B cell (primary cell): ENCODE measurements at regions not wholly inside any gene's neighbourhood (a gene's known extent, or its start where the extent isn't known, plus 50 kb on each side); places are given as distances from the start of the nearest gene placed in this dataset.

Experiments
- ATAC-seq: fragments of 200-7000 bp; cut with Tn5 transposase; one replicate; pipeline ENCODE4 v1.10.0; 2021; ENCODE audit warnings: low read depth, mild to moderate bottlenecking, moderate number of reproducible peaks, moderate library complexity
- CTCF ChIA-PET: fragments of 350-600 bp; sonication (Branson Sonifier 250); formaldehyde crosslinking; loops from one replicate; lab custom pipeline; 2021; ENCODE audit warnings: antibody characterized with exemption, inconsistent platforms; lab: Charles Lee
- POLR2A ChIA-PET: fragments of 350-600 bp; sonication (Branson Sonifier 250); formaldehyde crosslinking; loops from one replicate; lab custom pipeline; 2021; ENCODE audit warnings: antibody characterized with exemption; lab: Charles Lee
- DNase-seq: peaks from one replicate; pipeline ENCODE4 v3.0.0; 2013
- H2AFZ ChIP-seq: 2 replicates; pipeline ENCODE4 v1.6.1; 2012; ENCODE audit warnings: mild to moderate bottlenecking, low read depth, low read length; ENCODE audit not compliant: insufficient read depth, poor library complexity, severe bottlenecking
- H3K27ac ChIP-seq, 2 donors: 1 replicate in 1 of 2; 2 replicates in 1 of 2; pipeline ENCODE4 v1.5.1; 2012 to 2013; ENCODE audit warnings: low read length in 2 of 2, mild to moderate bottlenecking in 2 of 2, moderate library complexity in 1 of 2
- H3K27me3 ChIP-seq, 4 experiments: fragments of 200-600 bp in 1 of 4; sonication (generic) in 1 of 4; replicated peaks in 1 of 4; 1 replicate in 2 of 4; 2 replicates in 2 of 4; pipeline versions ENCODE4 v1.6.1 to v1.7.0; 2013 to 2016; ENCODE audit warnings: low read length in 3 of 4, mild to moderate bottlenecking in 2 of 4, mixed read lengths in 1 of 4, moderate library complexity in 1 of 4; ENCODE audit not compliant: insufficient read depth in 4 of 4, control insufficient read depth in 3 of 4; ENCODE audit errors: control extremely low read depth in 1 of 4
- H3K36me3 ChIP-seq, 2 experiments: replicated peaks in 1 of 2; 1 replicate in 1 of 2; 2 replicates in 1 of 2; pipeline versions ENCODE4 v1.6.1 to v1.7.1; 2013; ENCODE audit warnings: low read length in 1 of 2; ENCODE audit not compliant: insufficient read depth in 2 of 2, control insufficient read depth in 1 of 2; ENCODE audit errors: control extremely low read depth in 1 of 2, extremely low read depth in 1 of 2
- H3K4me1 ChIP-seq, 2 donors: fragments of 200-600 bp in 1 of 2; sonication (generic) in 1 of 2; 1 replicate in 1 of 2; 2 replicates in 1 of 2; pipeline versions ENCODE4 v1.5.1 to v1.6.1; 2013 to 2017; ENCODE audit warnings: low read length in 2 of 2; ENCODE audit not compliant: control insufficient read depth in 2 of 2, insufficient read depth in 2 of 2
- H3K4me2 ChIP-seq: replicated peaks from 2 replicates; pipeline ENCODE3; 2012; ENCODE audit warnings: mild to moderate bottlenecking, low read depth, low read length; ENCODE audit not compliant: poor library complexity, severe bottlenecking
- H3K4me3 ChIP-seq, 5 experiments: fragments of 200-600 bp in 1 of 5; sonication (generic) in 1 of 5; 1 replicate in 3 of 5; 2 replicates in 2 of 5; pipeline versions ENCODE4 v1.5.1 to v1.7.0; 2011 to 2016; ENCODE audit warnings: low read length in 4 of 5, mild to moderate bottlenecking in 4 of 5, low read depth in 2 of 5, control low read depth in 1 of 5, moderate library complexity in 1 of 5; ENCODE audit not compliant: insufficient read depth in 1 of 5; ENCODE audit errors: control extremely low read depth in 1 of 5, extremely low read depth in 1 of 5
- H3K79me2 ChIP-seq: fragments of 200-600 bp; sonication (generic); one replicate; pipeline ENCODE4 v1.6.0; 2016; ENCODE audit warnings: low read length; ENCODE audit not compliant: control insufficient read depth, insufficient read depth
- H3K9ac ChIP-seq: fragments of 200-600 bp; sonication (generic); 2 replicates; pipeline ENCODE4 v1.6.1; 2017; ENCODE audit warnings: mild to moderate bottlenecking, low read length, moderate library complexity
- H3K9me3 ChIP-seq, 3 donors: one replicate each; pipeline versions ENCODE4 v1.6.1 to v1.7.1; 2013; ENCODE audit warnings: low read length in 2 of 3; ENCODE audit not compliant: control insufficient read depth in 2 of 3, insufficient read depth in 1 of 3; ENCODE audit errors: control extremely low read depth in 1 of 3
- H4K20me1 ChIP-seq: 2 replicates; pipeline ENCODE4 v1.6.0; 2012; ENCODE audit warnings: mild to moderate bottlenecking, low read length; ENCODE audit not compliant: insufficient read depth, control insufficient read depth, poor library complexity, severe bottlenecking
- H3K27ac Mint-ChIP-seq: one replicate; pipeline ENCODE4 v1.8.0; 2021; ENCODE audit warnings: mixed read lengths
- H3K27me3 Mint-ChIP-seq: one replicate; pipeline ENCODE4 v1.8.0; 2021; ENCODE audit warnings: mixed read lengths
- H3K4me1 Mint-ChIP-seq: one replicate; pipeline ENCODE4 v1.8.0; 2021; ENCODE audit warnings: mixed read lengths
- H3K4me3 Mint-ChIP-seq: one replicate; pipeline ENCODE4 v1.8.0; 2021; ENCODE audit warnings: mixed read lengths
- H3K9me3 Mint-ChIP-seq: one replicate; pipeline ENCODE4 v1.8.0; 2022; ENCODE audit warnings: mixed read lengths; ENCODE audit not compliant: insufficient read depth
- EZH2 ChIP-seq: IDR thresholded peaks from 2 replicates; pipeline ENCODE4 v1.6.1; 2012; ENCODE audit warnings: borderline replicate concordance, low read depth, mild to moderate bottlenecking, moderate library complexity, low read length; ENCODE audit not compliant: insufficient read depth, poor library complexity, severe bottlenecking
- WGBS: methylation state at CpG from one replicate; pipeline ENCODE4 v1.1.5; 2013; ENCODE audit warnings: missing lambda C conversion rate; ENCODE audit not compliant: insufficient coverage; 5-methylcytosine and 5-hydroxymethylcytosine counted together
- intact Hi-C: fragments of 100-400 bp; cut with micrococcal nuclease; formaldehyde crosslinking; loops from one replicate; pipeline ENCODE4 v1.10.0; 2022
- TF ChIP-seq, protein P1 (sequence below): fragments of 200-600 bp; IDR thresholded peaks from one replicate; pipeline ENCODE4 v1.8.0; 2022; ENCODE audit warnings: antibody characterized with exemption, mild to moderate bottlenecking

DNA sequence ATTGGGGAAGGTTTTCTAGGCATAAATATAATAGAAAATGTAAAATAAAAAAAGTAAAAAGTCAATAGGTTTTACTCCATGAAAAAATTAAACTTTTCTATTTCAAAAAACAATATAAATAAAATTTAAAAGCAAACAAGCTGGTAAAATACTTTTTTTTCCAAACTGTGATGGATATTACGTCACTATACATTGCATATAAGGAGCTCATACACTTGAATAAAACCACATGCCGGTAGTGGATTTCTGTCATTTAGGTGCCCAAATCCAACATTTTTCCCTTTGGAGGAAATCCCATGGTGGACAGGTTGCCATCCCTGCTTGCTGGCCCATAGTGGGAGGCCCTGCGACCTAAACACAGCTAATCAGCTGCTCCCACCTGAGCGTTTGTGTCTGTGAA, 289.4 kb upstream of the HNRNPA3 start:
- WGBS: 96% methylated on average over 4 of the region's 4 CpGs
- Mint-ChIP-seq H3K4me1 (no peaks in the 10 kb centered on the region), H3K27ac (no peak overlapping the region), H3K4me3 (no peak overlapping the region), H3K27me3 (no peaks in the 10 kb centered on the region), H3K9me3 (no peaks in the 10 kb centered on the region)
- H2AFZ ChIP-seq: no peak overlapping the region
- H4K20me1 ChIP-seq: no peaks in the 10 kb centered on the region
- ATAC-seq: no peak
- DNase-seq: no peak
- no peaks in the 10 kb centered on the region for H3K79me2 ChIP-seq
- no peak overlapping the region for H3K9ac ChIP-seq
- H3K27me3 ChIP-seq: no peaks in the 10 kb centered on the region
- TF ChIP-seq, protein P1, sequence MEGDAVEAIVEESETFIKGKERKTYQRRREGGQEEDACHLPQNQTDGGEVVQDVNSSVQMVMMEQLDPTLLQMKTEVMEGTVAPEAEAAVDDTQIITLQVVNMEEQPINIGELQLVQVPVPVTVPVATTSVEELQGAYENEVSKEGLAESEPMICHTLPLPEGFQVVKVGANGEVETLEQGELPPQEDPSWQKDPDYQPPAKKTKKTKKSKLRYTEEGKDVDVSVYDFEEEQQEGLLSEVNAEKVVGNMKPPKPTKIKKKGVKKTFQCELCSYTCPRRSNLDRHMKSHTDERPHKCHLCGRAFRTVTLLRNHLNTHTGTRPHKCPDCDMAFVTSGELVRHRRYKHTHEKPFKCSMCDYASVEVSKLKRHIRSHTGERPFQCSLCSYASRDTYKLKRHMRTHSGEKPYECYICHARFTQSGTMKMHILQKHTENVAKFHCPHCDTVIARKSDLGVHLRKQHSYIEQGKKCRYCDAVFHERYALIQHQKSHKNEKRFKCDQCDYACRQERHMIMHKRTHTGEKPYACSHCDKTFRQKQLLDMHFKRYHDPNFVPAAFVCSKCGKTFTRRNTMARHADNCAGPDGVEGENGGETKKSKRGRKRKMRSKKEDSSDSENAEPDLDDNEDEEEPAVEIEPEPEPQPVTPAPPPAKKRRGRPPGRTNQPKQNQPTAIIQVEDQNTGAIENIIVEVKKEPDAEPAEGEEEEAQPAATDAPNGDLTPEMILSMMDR: no peak
- no peak for TF ChIP-seq EZH2
- H3K9me3 ChIP-seq: no peaks in the 10 kb centered on the region
- no peak overlapping the region for H3K4me2 ChIP-seq
- H3K27ac ChIP-seq: no peak overlapping the region
- CTCF ChIA-PET: no interaction called here
- intact Hi-C loops: no loop called here
- POLR2A ChIA-PET: no interaction called here
- H3K36me3 ChIP-seq: no peaks in the 10 kb centered on the region
- H3K4me3 ChIP-seq: no peak overlapping the region
- H3K4me1 ChIP-seq: no peaks in the 10 kb centered on the region

DNA sequence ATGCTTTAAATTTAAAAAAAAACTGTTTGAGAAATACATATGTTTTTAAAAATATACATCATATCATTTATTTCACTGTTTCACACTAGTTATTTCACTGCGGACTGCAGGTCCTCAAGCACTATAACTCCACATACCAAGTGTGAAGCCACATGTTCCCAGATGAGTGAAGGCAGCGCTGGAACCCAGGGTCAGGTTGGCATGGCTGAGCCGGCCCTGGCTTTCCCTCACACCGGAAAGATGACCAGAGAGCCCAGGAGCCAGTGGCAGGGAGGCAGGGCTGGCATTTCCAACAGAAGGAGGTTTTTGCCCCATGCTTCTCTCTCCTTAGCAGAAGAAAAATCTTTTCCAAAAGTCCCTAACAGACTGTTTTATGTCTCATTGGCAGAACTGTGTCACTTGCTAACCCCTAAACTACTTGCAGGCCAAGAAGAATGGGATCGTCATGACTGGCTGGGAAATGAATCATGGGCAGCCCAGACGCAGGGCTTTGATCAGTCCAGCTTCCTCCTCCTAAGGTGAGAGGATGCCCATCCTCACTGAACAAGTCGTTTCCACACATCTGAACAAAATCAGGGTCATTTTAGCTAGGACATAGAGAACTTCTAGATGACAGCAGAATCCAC, 287.6 kb upstream of the HNRNPA3 start:
- TF ChIP-seq, protein P1: no peak
- no peak for TF ChIP-seq EZH2
- intact Hi-C loops: no loop called here
- Histone ChIP-seq H3K9me3 (no peaks in the 10 kb centered on the region), H3K27ac (no peak overlapping the region), H3K4me2 (no peak overlapping the region), H3K79me2 (no peaks in the 10 kb centered on the region), H3K9ac (no peak overlapping the region), H3K4me1 (no peaks in the 10 kb centered on the region), H3K36me3 (no peaks in the 10 kb centered on the region), H3K4me3 (no peak overlapping the region), H3K27me3 (no peaks in the 10 kb centered on the region), H4K20me1 (no peaks in the 10 kb centered on the region), H2AFZ (no peak overlapping the region)
- H3K9me3 Mint-ChIP-seq: peaks cover 5% of the 10 kb centered on the region
- POLR2A ChIA-PET: no interaction called here
- H3K27ac Mint-ChIP-seq: no peak overlapping the region
- DNase-seq (no peak), ATAC-seq (no peak)
- H3K4me1 Mint-ChIP-seq: no peaks in the 10 kb centered on the region
- H3K4me3 Mint-ChIP-seq: no peak overlapping the region
- 87% methylated on average over 5 of the region's 7 CpGs for WGBS
- no peaks in the 10 kb centered on the region for H3K27me3 Mint-ChIP-seq
- CTCF ChIA-PET: no interaction called here
